OCI-LY7 (cell line): ENCODE measurements at regions not wholly inside any gene's neighbourhood (a gene's known extent, or its start where the extent isn't known, plus 50 kb on each side); places are given as distances from the start of the nearest gene placed in this dataset.

Experiments used
- BruUV-seq: library from RNA; stranded (reverse); fragments of 400-500 nt; replicated peaks from 2 replicates; lab custom pipeline; 2021; lab: Mats Ljungman, UMichigan
- CTCF ChIA-PET: fragments of 300-600 bp; sonication (Branson Sonifier 250); formaldehyde crosslinking; loops from one replicate; lab custom pipeline; 2022; ENCODE audit warnings: antibody characterized with exemption; ENCODE audit not compliant: unreplicated experiment; lab: Charles Lee
- POLR2A ChIA-PET: fragments of 300-600 bp; sonication (Branson Sonifier 250); formaldehyde crosslinking; loops from one replicate; lab custom pipeline; 2022; ENCODE audit warnings: antibody characterized with exemption; lab: Charles Lee
- DNase-seq: peaks from one replicate; pipeline ENCODE4 v3.0.0-alpha.2; 2015; ENCODE audit warnings: low spot score
- H2AFZ ChIP-seq: fragments of 200-600 bp; sonication (generic), shearing (Covaris generic); 2 replicates; pipeline ENCODE4 v1.6.1; 2014; ENCODE audit warnings: mild to moderate bottlenecking, antibody characterized with exemption, low read length, moderate library complexity
- H3K27ac ChIP-seq: fragments of 200-600 bp; sonication (generic); 2 replicates; pipeline ENCODE4 v1.5.1; 2014; ENCODE audit warnings: mixed run types, low read depth, mild to moderate bottlenecking, moderate library complexity, low read length, inconsistent platforms; ENCODE audit not compliant: poor library complexity, severe bottlenecking
- H3K36me3 ChIP-seq: fragments of 200-600 bp; sonication (generic); 2 replicates; pipeline ENCODE4 v1.6.1; 2014; ENCODE audit warnings: mild to moderate bottlenecking, antibody characterized with exemption, low read length, moderate library complexity, mixed read lengths; ENCODE audit not compliant: insufficient read depth
- H3K4me1 ChIP-seq: fragments of 200-600 bp; sonication (generic); 2 replicates; pipeline ENCODE4 v1.5.1; 2014; ENCODE audit warnings: mild to moderate bottlenecking, low read length; ENCODE audit not compliant: insufficient read depth, poor library complexity, severe bottlenecking
- H3K4me2 ChIP-seq: fragments of 200-600 bp; sonication (generic); 2 replicates; pipeline ENCODE4 v1.6.1; 2014; ENCODE audit warnings: mild to moderate bottlenecking, low read length
- H3K4me3 ChIP-seq: fragments of 200-600 bp; sonication (generic); 2 replicates; pipeline ENCODE4 v1.5.1; 2014; ENCODE audit warnings: mild to moderate bottlenecking, low read depth, low read length; ENCODE audit not compliant: poor library complexity, severe bottlenecking
- H3K79me2 ChIP-seq: fragments of 200-600 bp; sonication (generic); 2 replicates; pipeline ENCODE4 v1.6.1; 2016; ENCODE audit warnings: low read depth, mild to moderate bottlenecking, low read length, moderate library complexity, mixed read lengths; ENCODE audit not compliant: insufficient read depth
- H3K9me2 ChIP-seq: fragments of 200-600 bp; sonication (generic); 2 replicates; pipeline ENCODE4 v1.6.1; 2016; ENCODE audit warnings: mild to moderate bottlenecking, low read length, mixed read lengths; ENCODE audit not compliant: insufficient read depth
- H3K9me3 ChIP-seq: fragments of 200-600 bp; sonication (generic); 2 replicates; pipeline ENCODE4 v1.6.1; 2014; ENCODE audit warnings: mild to moderate bottlenecking, mixed run types, low read length, mixed read lengths
- H4K20me1 ChIP-seq: fragments of 200-600 bp; sonication (generic); 2 replicates; pipeline ENCODE4 v1.6.1; 2014; ENCODE audit warnings: mild to moderate bottlenecking, antibody characterized with exemption, low read length, moderate library complexity, mixed read lengths; ENCODE audit not compliant: insufficient read depth
- EZH2phosphoT487 ChIP-seq: fragments of 200-600 bp; sonication (generic); IDR thresholded peaks from 2 replicates; pipeline ENCODE4 v1.6.1; 2018; ENCODE audit warnings: low read depth, borderline replicate concordance, mild to moderate bottlenecking, mixed run types, antibody characterized with exemption, low read length, moderate library complexity, mixed read lengths
- intact Hi-C: fragments of 100-400 bp; cut with micrococcal nuclease; formaldehyde crosslinking; loops from one replicate; pipeline ENCODE4 v1.10.0; 2022; ENCODE audit not compliant: unreplicated experiment
- TF ChIP-seq, protein P1 (sequence below): fragments of 200-600 bp; sonication (generic); conservative IDR thresholded peaks from 2 replicates; pipeline ENCODE4 v1.5.1; 2014; ENCODE audit warnings: mild to moderate bottlenecking, antibody characterized with exemption, low read length, moderate library complexity, mixed read lengths

DNA sequence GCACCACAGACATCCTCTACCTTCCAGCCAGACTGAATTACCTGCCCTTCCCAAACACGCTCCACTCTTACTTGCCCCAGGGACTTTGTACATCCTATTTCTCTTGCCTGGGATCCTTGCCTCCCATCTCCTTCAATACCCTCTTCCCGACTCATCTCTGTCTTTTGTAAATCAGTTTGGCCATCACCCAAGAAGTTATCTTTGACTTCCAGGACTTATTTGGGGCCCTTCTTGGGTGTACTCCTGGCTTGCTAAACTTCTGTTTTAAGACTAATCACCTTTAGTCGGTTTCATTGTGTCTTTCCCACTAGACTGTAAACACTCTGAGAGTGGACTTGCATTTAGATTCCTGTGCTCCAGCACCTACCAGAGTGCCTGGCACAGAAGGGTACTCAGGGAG, 545.6 kb downstream of the ACTL7B start:
- no peaks in the 10 kb centered on the region for H3K79me2 ChIP-seq
- H3K9me3 ChIP-seq, result no peaks in the 10 kb centered on the region
- H2AFZ ChIP-seq, result no peak overlapping the region
- H3K4me3 ChIP-seq, result no peak overlapping the region
- no peaks in the 10 kb centered on the region for H4K20me1 ChIP-seq
- H3K27ac ChIP-seq, result no peak overlapping the region
- H3K4me1 ChIP-seq, result no peaks in the 10 kb centered on the region
- no TSS peak for BruUV-seq
- no peaks in the 10 kb centered on the region for H3K9me2 ChIP-seq
- intact Hi-C loops, result no loop called here
- no peak for TF ChIP-seq EZH2phosphoT487
- TF ChIP-seq, protein P1, sequence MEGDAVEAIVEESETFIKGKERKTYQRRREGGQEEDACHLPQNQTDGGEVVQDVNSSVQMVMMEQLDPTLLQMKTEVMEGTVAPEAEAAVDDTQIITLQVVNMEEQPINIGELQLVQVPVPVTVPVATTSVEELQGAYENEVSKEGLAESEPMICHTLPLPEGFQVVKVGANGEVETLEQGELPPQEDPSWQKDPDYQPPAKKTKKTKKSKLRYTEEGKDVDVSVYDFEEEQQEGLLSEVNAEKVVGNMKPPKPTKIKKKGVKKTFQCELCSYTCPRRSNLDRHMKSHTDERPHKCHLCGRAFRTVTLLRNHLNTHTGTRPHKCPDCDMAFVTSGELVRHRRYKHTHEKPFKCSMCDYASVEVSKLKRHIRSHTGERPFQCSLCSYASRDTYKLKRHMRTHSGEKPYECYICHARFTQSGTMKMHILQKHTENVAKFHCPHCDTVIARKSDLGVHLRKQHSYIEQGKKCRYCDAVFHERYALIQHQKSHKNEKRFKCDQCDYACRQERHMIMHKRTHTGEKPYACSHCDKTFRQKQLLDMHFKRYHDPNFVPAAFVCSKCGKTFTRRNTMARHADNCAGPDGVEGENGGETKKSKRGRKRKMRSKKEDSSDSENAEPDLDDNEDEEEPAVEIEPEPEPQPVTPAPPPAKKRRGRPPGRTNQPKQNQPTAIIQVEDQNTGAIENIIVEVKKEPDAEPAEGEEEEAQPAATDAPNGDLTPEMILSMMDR, result no peak
- H3K4me2 ChIP-seq, result no peak overlapping the region
- H3K36me3 ChIP-seq, result no peaks in the 10 kb centered on the region
- no peak for DNase-seq
- ChIA-PET POLR2A (no interaction called here), CTCF (no interaction called here)

DNA sequence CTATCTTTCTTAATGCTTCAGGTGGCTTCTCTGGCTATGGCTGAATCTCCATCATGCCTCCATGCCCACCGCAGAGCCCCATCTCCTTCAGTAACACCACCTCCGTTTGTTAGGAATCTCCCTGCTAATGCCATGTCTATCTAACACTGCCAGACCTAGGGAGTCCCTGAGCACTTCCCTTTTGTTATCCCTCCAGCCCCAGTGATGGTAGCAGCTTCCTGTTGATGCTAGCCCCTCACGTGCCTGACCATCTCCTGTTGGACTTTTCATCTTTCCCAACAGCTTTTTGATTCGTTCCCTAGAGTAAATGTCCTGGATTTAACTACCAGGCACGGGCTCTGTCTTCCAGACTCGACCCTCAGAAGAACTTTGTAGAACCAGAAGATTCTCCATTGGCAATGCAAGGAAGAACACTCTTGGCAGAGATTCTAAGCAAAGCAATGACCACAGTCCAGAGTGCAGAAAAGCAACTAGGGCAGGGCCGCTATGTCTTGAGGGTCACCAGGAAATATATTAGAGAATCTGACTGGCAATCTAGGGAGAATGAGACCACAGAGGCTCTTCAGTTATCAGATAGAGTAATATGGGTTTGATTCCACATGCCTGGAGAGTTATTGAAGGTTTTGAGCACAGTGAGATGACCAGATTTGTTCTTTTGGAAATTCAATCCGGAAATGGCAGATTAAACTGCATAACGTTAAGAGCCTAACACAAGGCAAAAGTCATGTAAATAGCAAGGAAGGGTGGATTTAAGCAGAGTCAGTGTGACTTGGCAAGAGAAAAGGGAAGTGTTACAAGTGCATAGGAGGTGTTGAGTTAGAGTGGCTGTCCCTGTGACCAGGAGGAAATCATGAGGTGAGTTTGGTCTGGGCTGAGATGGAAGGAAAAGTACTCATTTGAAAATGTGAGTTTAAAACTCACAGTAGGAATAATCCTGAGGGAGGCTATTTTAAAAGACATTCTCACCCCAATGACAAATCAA, 555.2 kb downstream of the ACTL7B start:
- H4K20me1 ChIP-seq, result no peaks in the 10 kb centered on the region
- no peak for DNase-seq
- intact Hi-C loops, result no loop called here
- H3K79me2 ChIP-seq, result no peaks in the 10 kb centered on the region
- H3K9me3 ChIP-seq, result no peaks in the 10 kb centered on the region
- BruUV-seq, result no TSS peak
- H3K36me3 ChIP-seq, result no peaks in the 10 kb centered on the region
- no peaks in the 10 kb centered on the region for H3K4me1 ChIP-seq
- H2AFZ ChIP-seq, result no peak overlapping the region
- ChIA-PET CTCF (no interaction called here), POLR2A (interaction anchor here (0.8 kb wide), 1 partner anchor 17 kb away, joined by 3 read pairs; no protein-coding TSS in a partner anchor)
- H3K27ac ChIP-seq, result no peak overlapping the region
- no peak overlapping the region for H3K4me3 ChIP-seq
- TF ChIP-seq EZH2phosphoT487, result no peak
- TF ChIP-seq, protein P1, result no peak
- no peak overlapping the region for H3K4me2 ChIP-seq
- H3K9me2 ChIP-seq, result no peaks in the 10 kb centered on the region

DNA sequence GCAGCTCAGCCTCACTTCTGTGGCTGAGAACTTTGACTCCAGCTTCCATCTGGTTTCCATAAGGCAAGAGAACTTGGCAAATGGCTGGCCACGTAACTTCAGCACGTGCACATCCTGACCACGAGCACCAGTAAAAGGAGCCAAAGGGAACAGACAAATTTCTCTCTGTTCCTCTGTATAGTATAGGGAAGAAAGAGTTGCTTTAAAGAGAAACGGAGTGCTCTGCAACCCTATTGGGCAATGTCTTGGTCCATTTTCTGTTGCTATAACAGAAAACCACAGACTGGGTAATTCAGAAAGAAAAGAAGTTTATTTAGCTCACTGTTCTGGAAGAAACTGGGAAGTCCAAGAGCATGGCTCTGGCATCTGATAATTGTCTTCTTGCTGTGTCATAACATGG, 558.7 kb downstream of the ACTL7B start:
- CTCF ChIA-PET, result no interaction called here
- BruUV-seq, result no TSS peak
- H3K9me2 ChIP-seq, result no peaks in the 10 kb centered on the region
- POLR2A ChIA-PET, result no interaction called here
- no peak for DNase-seq
- H3K9me3 ChIP-seq, result no peaks in the 10 kb centered on the region
- H4K20me1 ChIP-seq, result no peaks in the 10 kb centered on the region
- H3K4me1 ChIP-seq, result no peaks in the 10 kb centered on the region
- TF ChIP-seq EZH2phosphoT487, result no peak
- TF ChIP-seq, protein P1, result no peak
- H3K79me2 ChIP-seq, result no peaks in the 10 kb centered on the region
- intact Hi-C loops, result no loop called here
- H3K4me2 ChIP-seq, result no peak overlapping the region
- H3K36me3 ChIP-seq, result no peaks in the 10 kb centered on the region
- no peak overlapping the region for H3K4me3 ChIP-seq
- no peak overlapping the region for H3K27ac ChIP-seq
- H2AFZ ChIP-seq, result no peak overlapping the region
